Endometrial microvascular endothelial cells (primary cell): ENCODE measurements at regions not wholly inside any gene's neighbourhood (a gene's known extent, or its start where the extent isn't known, plus 50 kb on each side); places are given as distances from the start of the nearest gene placed in this dataset.

ENCODE experiments used
- in situ Hi-C: cut with HindIII; loops from 2 replicates; pipeline ENCODE4 v1.10.0; 2017; ENCODE audit warnings: low sequenced_read_pairs, low pct_unique_long_range_greater_than_20kb; ENCODE audit errors: inconsistent ontology term

- in situ Hi-C loops, result loop anchor here (25.0 kb wide), 1 partner anchor 1100 kb away; no protein-coding TSS in a partner anchor
Observed at GRCh38 chr14:25911831-25912230, 686.0 kb downstream of the NOVA1 start.

GRCh38 chr14:25909045-25909747 is 688.6 kb downstream of the NOVA1 start:
- in situ Hi-C loops, result loop anchor here (25.0 kb wide), 1 partner anchor 1103 kb away; no protein-coding TSS in a partner anchor

DNA sequence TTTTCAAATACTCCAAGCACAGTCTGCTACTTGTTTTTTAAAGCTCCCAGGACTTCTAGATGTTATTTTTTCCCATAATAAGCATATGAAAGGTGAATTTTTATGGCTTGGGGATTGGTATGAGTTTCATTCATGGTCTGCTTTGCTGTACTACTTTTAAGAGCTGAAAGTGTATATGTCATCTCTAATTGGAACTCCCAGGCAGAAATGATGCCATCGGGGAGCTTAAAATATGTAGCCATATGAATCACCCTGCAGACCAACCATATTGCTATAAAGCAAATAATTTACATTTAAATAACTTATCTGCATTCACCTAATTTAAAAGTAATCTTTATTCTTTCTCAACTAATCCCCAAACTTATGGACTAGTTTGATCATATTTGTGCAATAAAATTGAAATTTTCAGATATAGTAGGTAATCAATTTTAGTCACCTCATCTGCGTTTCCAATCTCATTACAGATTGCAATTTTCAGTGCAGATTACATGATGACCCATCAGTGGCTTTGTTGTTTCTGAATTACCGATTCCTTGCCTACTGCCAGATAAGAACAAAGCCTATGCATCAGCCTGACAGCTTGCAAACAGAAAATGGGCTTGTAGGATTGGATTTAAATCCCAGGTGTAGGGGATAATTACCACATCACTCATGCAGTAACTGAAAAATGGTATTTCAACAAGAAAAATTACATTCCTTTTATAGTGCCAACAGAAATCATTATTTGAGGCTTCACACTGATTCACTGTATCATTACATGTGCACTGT is 689.4 kb downstream of the NOVA1 start:
- in situ Hi-C loops, result loop anchor here (25.0 kb wide), 1 partner anchor 1104 kb away; no protein-coding TSS in a partner anchor

DNA sequence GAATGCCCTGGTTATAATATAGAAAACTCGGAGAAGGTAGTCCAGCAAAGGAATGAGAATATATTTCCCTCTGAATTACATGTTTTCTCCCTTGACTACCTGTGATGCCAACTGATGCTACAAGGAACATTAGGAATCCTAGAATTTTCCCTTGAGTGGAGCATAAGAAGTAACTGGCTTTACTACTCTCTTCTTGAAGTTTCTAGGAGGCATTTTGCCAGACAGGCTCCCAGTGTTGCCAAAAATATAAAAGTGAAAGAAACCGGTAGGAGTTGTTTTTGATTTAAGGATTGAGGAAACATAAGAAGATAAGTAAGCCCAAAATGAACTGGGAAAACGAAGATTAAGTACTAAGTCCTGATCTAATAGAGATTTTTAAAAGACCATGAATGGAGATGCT is 693.4 kb downstream of the NOVA1 start:
- in situ Hi-C loops, result loop anchor here (25.0 kb wide), 1 partner anchor 1108 kb away; no protein-coding TSS in a partner anchor

DNA sequence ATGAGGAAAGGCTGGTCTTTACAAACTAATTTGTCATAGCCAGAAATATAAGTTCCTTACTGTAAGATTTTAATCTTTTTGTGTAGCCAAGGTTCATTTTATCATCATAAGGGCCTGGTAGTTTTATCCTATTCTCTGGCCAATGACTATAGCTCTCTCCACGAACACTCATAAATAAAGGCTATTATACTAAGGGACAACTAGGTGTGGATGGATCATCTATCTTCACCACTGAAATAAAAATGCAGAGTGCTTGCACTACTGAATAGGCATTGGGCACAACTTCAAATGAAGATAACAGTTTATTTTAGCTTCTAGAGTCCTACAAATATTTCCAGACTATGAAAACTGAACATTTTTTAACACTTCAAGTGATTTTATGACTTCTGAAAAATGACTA is 698.6 kb downstream of the NOVA1 start:
- in situ Hi-C loops, result no loop called here

DNA sequence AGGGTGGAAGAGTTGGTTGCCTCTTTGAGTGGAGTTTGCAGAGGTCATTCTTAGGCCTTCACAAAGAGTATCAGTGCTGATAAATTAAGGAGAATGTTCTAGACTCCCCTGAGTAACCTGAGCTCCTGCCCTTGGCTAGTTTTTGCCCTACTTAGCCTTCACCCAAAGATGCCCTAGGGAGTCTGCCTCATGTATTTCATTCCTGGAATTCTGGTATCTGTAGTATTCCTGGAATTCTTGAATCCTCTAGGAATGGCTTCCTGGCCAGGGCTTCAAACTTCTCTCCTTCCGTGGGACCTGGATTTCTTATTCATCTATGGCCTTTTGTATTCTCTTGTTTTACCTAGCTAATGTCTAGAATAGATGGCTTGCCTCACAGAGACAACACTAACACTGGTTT is 701.1 kb downstream of the NOVA1 start:
- in situ Hi-C loops, result no loop called here

GRCh38 chr14:25895740-25896139 is 702.1 kb downstream of the NOVA1 start:
- in situ Hi-C loops, result no loop called here

GRCh38 chr14:25887251-25887878 is 710.5 kb downstream of the NOVA1 start:
- in situ Hi-C loops, result no loop called here

- in situ Hi-C loops, result no loop called here
Observed at GRCh38 chr14:25884657-25885056, 713.2 kb downstream of the NOVA1 start.

DNA sequence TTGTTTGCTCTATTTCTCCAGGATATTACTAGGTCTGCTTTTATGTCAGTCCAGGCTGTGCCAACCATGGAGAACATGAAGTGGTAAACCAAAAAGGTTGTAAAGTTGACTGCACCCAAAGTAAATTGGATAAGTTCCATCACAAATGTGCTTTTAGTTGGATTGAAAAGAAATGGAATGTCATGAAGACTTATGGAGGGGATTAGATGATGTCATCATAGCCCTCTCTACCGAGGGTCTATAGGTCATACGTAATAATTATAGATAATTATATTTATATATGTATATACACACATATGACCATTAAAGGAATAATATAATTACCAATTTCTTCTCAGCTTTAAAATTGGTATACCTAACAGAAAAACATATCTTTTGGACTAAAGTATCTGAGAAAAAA is 714.9 kb downstream of the NOVA1 start:
- in situ Hi-C loops, result no loop called here

DNA sequence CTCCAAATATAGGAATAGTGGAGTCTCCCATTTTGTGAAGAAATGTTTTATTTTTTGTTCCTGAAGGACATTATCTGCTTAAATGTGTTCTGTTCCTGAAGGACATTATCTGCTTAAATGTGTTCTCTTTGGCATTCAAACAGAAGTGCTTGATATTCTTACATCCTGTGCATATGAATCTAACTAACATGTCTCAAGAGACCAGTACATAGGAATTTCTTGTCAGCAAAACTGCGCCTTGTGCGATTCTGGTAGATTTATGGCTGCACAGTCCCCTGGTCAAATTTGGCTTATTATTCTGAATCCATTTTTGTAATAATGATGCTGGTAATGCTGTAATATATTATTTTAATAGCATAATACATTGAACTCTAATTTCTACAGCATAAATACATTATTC is 722.4 kb downstream of the NOVA1 start:
- in situ Hi-C loops, result no loop called here

DNA sequence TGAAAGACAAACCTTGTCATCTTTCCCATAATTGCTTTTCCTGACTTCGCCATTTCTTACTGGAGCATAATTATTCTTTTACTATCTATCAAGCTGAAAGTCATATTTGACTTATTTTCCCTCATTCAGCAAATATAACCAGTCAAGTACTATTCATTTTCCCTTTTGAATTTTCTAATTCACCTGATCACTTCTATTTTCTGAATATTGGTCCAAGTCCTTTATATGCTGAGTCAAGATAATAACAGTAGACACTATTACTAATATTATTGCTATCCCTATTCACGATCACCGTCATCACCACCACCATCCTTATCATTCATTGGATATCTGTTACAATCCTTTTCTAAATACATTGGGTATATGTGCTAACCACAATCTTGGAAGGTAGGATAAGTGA is 728.0 kb downstream of the NOVA1 start:
- in situ Hi-C loops, result no loop called here

GRCh38 chr14:25868521-25869314 is 729.1 kb downstream of the NOVA1 start:
- in situ Hi-C loops, result no loop called here

- in situ Hi-C loops, result no loop called here
Observed at GRCh38 chr14:25861406-25861805, 736.4 kb downstream of the NOVA1 start.

DNA sequence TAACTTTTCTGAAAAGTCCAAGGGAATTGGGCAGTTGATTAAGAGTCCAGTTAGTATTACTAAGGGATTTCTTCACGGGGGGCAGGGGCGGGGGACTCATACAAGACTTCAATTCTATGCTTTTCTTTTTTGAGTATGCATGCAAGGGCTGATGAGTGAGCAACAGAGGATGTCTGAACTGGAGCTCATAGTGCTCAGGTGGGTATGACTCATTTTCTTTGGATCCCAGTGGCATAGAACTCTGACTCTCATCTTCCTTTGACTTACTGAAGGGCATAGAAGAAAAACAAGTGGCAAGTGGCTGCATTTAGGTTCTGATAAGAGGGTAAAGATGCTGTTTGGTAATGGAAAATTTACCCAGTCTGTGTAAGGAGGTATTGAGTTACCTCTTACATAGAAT is 749.2 kb downstream of the NOVA1 start:
- in situ Hi-C loops, result no loop called here

GRCh38 chr14:25846246-25846645 is 751.6 kb downstream of the NOVA1 start:
- in situ Hi-C loops, result no loop called here

DNA sequence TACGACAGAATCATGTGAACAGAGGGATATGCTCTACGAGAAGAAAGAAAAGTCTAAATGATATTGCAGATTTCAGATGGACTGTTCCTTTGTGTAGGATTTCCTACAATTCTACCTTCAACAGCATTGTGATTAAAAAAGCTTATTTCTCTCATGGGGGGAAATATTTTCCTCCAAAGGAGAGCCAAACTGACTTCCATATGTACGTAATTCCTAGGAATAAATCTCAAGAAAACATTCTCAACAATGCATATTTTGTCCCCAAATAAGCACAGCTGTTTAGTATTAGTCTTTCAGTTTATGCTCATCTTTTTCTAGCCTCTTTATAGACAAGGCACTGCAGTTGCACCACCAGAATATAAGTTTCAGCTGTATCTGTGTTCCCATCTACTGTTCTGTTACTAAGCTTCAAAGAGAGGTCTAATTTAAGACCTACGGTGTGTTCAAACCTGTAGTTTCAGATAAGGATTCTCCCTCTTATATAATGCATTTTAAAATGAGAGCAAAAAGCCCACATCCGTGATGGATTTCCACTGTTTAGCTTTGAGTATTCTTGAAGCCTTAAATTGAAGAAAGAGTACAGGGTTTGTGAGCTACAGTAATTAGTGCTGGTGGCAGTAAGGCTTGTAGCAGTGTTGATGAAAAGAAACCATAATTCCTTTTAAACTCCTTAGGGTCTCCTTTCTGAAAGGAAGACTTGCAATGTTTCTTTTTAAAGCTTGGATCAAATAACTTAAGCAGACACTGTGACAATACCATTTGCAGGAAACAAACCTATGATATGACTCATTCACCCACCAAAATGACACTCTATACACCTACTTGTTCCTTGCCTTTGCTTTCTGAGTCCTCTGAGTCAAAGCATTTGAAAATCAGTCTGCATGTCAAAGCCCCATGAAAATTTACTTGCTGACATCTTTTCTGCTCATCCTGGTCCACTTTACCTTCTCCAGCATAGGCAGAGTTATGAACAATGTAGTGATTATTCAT is 754.1 kb downstream of the NOVA1 start:
- in situ Hi-C loops, result no loop called here

DNA sequence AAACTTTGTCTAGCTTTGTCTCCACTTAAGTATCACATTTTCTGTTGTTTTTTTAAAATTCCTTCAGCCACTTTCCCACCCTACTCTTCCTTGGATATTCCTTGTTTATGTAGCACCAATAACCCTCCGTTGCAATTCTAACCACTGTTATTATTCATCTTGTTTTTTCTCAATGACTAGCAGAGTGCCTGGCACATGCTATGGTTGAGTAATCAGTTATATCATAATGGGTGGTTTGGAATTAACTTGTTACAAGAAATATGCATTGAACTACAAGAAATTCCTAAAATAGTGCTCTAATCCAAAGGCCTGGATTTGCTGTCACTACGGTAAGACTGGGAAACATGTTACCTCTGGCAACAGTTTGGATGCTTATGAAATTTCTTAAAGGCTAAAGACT is 756.6 kb downstream of the NOVA1 start:
- in situ Hi-C loops, result no loop called here
